Activated CD8-positive, alpha-beta memory T cell treated with anti-CD3 and anti-CD28 coated beads for 48 hours (primary cell): ENCODE measurements at regions not wholly inside any gene's neighbourhood (a gene's known extent, or its start where the extent isn't known, plus 50 kb on each side); places are given as distances from the start of the nearest gene placed in this dataset.

Source experiments
- DNase-seq, 3 experiments: peaks; one replicate each; pipeline ENCODE4 v3.0.0-alpha.2; 2020; ENCODE audit warnings: low read depth in 2 of 3, low spot score in 2 of 3

- DNase-seq, result no peak
Observed at GRCh38 chr2:81334046-81334445, 1029.5 kb upstream of the LRRTM1 start.

GRCh38 chr2:81328968-81329367 lies 1024.4 kb upstream of the LRRTM1 start:
- no peak for DNase-seq

- no peak for DNase-seq
Observed at GRCh38 chr2:81327911-81328310, 1023.4 kb upstream of the LRRTM1 start.

- DNase-seq, result no peak
Observed at GRCh38 chr2:81324046-81324445, 1019.5 kb upstream of the LRRTM1 start.

GRCh38 chr2:81304154-81304830 lies 999.7 kb upstream of the LRRTM1 start:
- DNase-seq, result no peak

GRCh38 chr2:81303321-81303720 lies 998.8 kb upstream of the LRRTM1 start:
- no peak for DNase-seq

GRCh38 chr2:81299841-81300240 lies 995.3 kb upstream of the LRRTM1 start:
- DNase-seq, result no peak

GRCh38 chr2:81290846-81291245 lies 986.3 kb upstream of the LRRTM1 start:
- DNase-seq, result no peak

- no peak for DNase-seq
Observed at GRCh38 chr2:81283081-81283480, 978.5 kb upstream of the LRRTM1 start.

- no peak for DNase-seq
Observed at GRCh38 chr2:81282151-81282769, 977.7 kb upstream of the LRRTM1 start.

- no peak for DNase-seq
Observed at GRCh38 chr2:81276595-81276994, 972.0 kb upstream of the LRRTM1 start.

GRCh38 chr2:81266106-81266505 lies 961.6 kb upstream of the LRRTM1 start:
- DNase-seq, result no peak

GRCh38 chr2:81263989-81264388 lies 959.4 kb upstream of the LRRTM1 start:
- no peak for DNase-seq

GRCh38 chr2:81260320-81260719 lies 955.8 kb upstream of the LRRTM1 start:
- DNase-seq, result no peak

- no peak for DNase-seq
Observed at GRCh38 chr2:81250270-81250669, 945.7 kb upstream of the LRRTM1 start.

- no peak for DNase-seq
Observed at GRCh38 chr2:81249152-81249551, 944.6 kb upstream of the LRRTM1 start.

- DNase-seq, result no peak
Observed at GRCh38 chr2:81247648-81248047, 943.1 kb upstream of the LRRTM1 start.

GRCh38 chr2:81242501-81242900 lies 937.9 kb upstream of the LRRTM1 start:
- DNase-seq, result no peak

- DNase-seq, result no peak
Observed at GRCh38 chr2:81238462-81238861, 933.9 kb upstream of the LRRTM1 start.

GRCh38 chr2:81235601-81236000 lies 931.0 kb upstream of the LRRTM1 start:
- DNase-seq, result no peak

GRCh38 chr2:81234711-81235110 lies 930.2 kb upstream of the LRRTM1 start:
- DNase-seq, result no peak

- no peak for DNase-seq
Observed at GRCh38 chr2:81225756-81226155, 921.2 kb upstream of the LRRTM1 start.

- DNase-seq, result no peak
Observed at GRCh38 chr2:81213598-81213997, 909.0 kb upstream of the LRRTM1 start.
